Type B pancreatic cell (in vitro differentiated cells): ENCODE measurements at regions not wholly inside any gene's neighbourhood (a gene's known extent, or its start where the extent isn't known, plus 50 kb on each side); places are given as distances from the start of the nearest gene placed in this dataset.

Experiments used
- DNase-seq: peaks from one replicate; pipeline ENCODE4 v3.0.0; 2021; ENCODE audit warnings: mixed read lengths; ENCODE audit not compliant: unreplicated experiment; ENCODE audit errors: extremely low spot score
- H3K27ac Mint-ChIP-seq: 2 replicates; pipeline ENCODE4 v1.8.0; 2021; ENCODE audit warnings: mild to moderate bottlenecking, mixed read lengths
- H3K27me3 Mint-ChIP-seq: 2 replicates; pipeline ENCODE4 v1.8.0; 2021; ENCODE audit warnings: mixed read lengths
- H3K36me3 Mint-ChIP-seq: 2 replicates; pipeline ENCODE4 v1.8.0; 2021; ENCODE audit warnings: mixed read lengths
- H3K4me1 Mint-ChIP-seq: one replicate; pipeline ENCODE4 v1.8.0; 2021; ENCODE audit warnings: mixed read lengths; ENCODE audit not compliant: unreplicated experiment
- H3K4me3 Mint-ChIP-seq: 2 replicates; pipeline ENCODE4 v1.8.0; 2021; ENCODE audit warnings: mild to moderate bottlenecking, mixed read lengths
- H3K9me3 Mint-ChIP-seq: 2 replicates; pipeline ENCODE4 v1.8.0; 2021; ENCODE audit warnings: mixed read lengths
- TF ChIP-seq, protein P1 (sequence below): fragments of 200-600 bp; sonication (generic); conservative IDR thresholded peaks from 2 replicates; pipeline ENCODE4 v1.5.0; 2021; ENCODE audit warnings: antibody characterized with exemption, mild to moderate bottlenecking

DNA sequence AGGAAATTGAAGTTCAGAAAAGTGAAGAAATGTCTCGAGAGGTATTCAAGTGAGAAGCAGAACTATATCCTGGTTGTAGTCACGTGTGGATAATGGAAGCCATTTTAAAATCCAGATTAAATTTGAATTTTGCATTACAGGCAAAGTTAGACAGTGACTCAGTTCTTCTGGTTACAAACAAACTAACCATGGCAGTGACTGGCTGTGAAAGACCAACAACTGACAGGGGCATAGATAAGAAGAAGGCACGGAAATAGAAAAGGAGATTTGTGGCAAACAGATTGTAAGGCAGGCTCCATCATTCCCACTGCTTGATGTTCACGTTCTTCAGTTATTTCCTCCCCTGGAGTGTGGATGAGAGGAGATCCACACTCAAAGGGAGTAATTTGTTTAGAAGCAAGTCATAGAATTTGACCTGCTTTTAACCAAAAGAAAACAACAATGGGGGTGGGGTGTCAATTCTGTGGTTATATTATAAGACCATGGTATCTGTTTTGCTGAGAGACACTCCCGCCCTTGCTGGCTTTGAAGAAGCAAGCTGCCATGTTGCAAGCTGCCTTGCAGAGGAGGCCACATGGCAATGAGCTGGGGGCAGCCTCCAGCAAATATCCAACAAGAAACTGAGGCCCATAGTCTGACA, 795.3 kb downstream of the VRK1 start:
- H3K27me3 Mint-ChIP-seq, result peaks cover 17% of the 10 kb centered on the region
- H3K4me3 Mint-ChIP-seq, result no peak overlapping the region
- no peak for DNase-seq
- no peak overlapping the region for H3K27ac Mint-ChIP-seq
- TF ChIP-seq, protein P1, sequence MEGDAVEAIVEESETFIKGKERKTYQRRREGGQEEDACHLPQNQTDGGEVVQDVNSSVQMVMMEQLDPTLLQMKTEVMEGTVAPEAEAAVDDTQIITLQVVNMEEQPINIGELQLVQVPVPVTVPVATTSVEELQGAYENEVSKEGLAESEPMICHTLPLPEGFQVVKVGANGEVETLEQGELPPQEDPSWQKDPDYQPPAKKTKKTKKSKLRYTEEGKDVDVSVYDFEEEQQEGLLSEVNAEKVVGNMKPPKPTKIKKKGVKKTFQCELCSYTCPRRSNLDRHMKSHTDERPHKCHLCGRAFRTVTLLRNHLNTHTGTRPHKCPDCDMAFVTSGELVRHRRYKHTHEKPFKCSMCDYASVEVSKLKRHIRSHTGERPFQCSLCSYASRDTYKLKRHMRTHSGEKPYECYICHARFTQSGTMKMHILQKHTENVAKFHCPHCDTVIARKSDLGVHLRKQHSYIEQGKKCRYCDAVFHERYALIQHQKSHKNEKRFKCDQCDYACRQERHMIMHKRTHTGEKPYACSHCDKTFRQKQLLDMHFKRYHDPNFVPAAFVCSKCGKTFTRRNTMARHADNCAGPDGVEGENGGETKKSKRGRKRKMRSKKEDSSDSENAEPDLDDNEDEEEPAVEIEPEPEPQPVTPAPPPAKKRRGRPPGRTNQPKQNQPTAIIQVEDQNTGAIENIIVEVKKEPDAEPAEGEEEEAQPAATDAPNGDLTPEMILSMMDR, result no peak
- no peaks in the 10 kb centered on the region for H3K36me3 Mint-ChIP-seq
- H3K4me1 Mint-ChIP-seq, result no peaks in the 10 kb centered on the region
- no peaks in the 10 kb centered on the region for H3K9me3 Mint-ChIP-seq

DNA sequence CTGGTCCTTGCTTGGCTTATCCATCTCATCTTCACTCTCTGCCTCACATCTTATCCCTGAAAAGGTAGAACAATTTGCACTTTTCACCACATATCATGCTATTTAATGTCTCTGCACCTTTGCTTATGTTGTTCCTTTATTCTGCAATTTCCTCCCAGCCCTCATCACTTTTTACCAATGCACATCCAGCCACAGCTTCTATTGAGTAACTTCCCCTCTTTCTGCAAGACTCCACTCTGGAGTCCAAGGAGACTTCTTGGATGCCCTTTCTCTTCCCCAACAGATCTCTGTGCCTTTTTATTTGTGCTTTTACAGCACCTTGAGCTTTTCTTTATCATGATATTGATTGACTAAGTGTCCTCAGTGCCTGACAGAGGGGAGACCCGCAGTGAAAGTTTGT, 797.1 kb downstream of the VRK1 start:
- no peak overlapping the region for H3K4me3 Mint-ChIP-seq
- H3K27me3 Mint-ChIP-seq, result peaks cover 17% of the 10 kb centered on the region
- H3K27ac Mint-ChIP-seq, result no peak overlapping the region
- no peaks in the 10 kb centered on the region for H3K36me3 Mint-ChIP-seq
- H3K4me1 Mint-ChIP-seq, result no peaks in the 10 kb centered on the region
- TF ChIP-seq, protein P1, result no peak
- no peak for DNase-seq
- no peaks in the 10 kb centered on the region for H3K9me3 Mint-ChIP-seq

DNA sequence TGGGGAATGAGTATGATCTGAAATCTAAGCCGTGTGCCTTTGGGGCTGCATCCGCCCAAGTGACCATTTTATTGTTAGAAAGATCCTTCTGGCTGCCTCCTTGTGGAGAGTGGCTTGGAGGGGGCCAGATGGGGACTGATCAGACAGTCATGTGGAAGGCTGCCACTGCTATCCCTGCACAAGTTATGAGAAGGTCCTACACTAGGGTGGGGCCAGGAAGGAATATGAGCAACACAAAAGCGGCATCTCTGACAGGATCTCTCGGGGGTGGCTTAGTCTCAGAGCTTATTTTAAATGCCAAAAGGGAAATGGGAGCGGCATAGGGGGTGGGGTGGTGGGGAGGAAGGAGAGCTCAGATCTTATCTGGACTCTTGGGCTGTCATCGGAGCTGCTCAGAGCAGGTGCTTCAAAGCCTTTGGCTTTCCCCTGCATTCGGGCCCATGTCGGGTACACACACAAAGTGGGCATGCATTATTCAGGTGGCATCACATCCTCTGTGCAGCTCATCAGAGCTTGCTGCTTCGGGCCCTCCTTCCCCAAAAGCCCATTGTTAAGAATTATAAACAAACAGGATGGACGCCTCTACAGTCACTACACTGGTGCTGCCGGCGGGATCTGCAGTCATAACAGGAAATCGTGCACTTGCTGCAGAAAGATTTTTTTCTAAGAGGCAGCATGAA, 805.4 kb downstream of the VRK1 start:
- Mint-ChIP-seq H3K27ac (no peak overlapping the region), H3K27me3 (peaks cover 8% of the 10 kb centered on the region), H3K4me1 (no peaks in the 10 kb centered on the region), H3K4me3 (no peak overlapping the region), H3K36me3 (no peaks in the 10 kb centered on the region), H3K9me3 (no peaks in the 10 kb centered on the region)
- no peak for DNase-seq
- TF ChIP-seq, protein P1, result no peak

DNA sequence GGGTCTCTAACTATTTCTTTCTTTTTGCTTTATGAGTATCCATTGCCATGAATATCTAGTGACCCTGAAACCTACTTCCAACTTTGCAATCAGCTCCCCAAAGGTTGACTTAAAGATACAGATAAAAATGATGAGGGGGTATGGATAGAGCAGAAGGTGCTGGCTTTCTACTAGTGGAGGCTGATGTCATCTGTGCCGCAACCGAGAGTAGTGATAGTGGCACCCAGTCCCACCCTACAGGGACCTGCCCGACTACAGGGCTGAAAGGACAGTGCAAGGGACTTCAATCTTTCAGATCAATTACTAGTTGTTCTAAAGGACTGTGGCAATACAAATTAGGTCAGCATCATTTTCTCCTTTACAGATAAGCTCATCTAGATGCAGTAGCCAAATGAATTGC, 806.0 kb downstream of the VRK1 start:
- peaks cover 9% of the 10 kb centered on the region for H3K27me3 Mint-ChIP-seq
- H3K9me3 Mint-ChIP-seq, result no peaks in the 10 kb centered on the region
- H3K4me1 Mint-ChIP-seq, result no peaks in the 10 kb centered on the region
- TF ChIP-seq, protein P1, result no peak
- H3K36me3 Mint-ChIP-seq, result no peaks in the 10 kb centered on the region
- no peak overlapping the region for H3K4me3 Mint-ChIP-seq
- no peak for DNase-seq
- H3K27ac Mint-ChIP-seq, result no peak overlapping the region

- Mint-ChIP-seq H3K9me3 (no peaks in the 10 kb centered on the region), H3K4me1 (no peaks in the 10 kb centered on the region), H3K27me3 (peaks cover 9% of the 10 kb centered on the region), H3K36me3 (no peaks in the 10 kb centered on the region), H3K27ac (no peak overlapping the region), H3K4me3 (no peak overlapping the region)
- TF ChIP-seq, protein P1, result no peak
- DNase-seq, result no peak
Observed at GRCh38 chr14:97604731-97605130, 807.5 kb downstream of the VRK1 start.
